Panc1 (cell line): ENCODE measurements at regions not wholly inside any gene's neighbourhood (a gene's known extent, or its start where the extent isn't known, plus 50 kb on each side); places are given as distances from the start of the nearest gene placed in this dataset.

Experiments
- POLR2AphosphoS5 ChIP-seq: IDR thresholded peaks from 2 replicates; pipeline ENCODE4 v1.6.1; 2012; ENCODE audit warnings: mild to moderate bottlenecking, low read depth, low read length, moderate library complexity
- TF ChIP-seq, protein P1 (sequence below): fragments of 450-650 bp; IDR thresholded peaks from 2 replicates; pipeline ENCODE4 v1.5.1; 2017; ENCODE audit warnings: mild to moderate bottlenecking

DNA sequence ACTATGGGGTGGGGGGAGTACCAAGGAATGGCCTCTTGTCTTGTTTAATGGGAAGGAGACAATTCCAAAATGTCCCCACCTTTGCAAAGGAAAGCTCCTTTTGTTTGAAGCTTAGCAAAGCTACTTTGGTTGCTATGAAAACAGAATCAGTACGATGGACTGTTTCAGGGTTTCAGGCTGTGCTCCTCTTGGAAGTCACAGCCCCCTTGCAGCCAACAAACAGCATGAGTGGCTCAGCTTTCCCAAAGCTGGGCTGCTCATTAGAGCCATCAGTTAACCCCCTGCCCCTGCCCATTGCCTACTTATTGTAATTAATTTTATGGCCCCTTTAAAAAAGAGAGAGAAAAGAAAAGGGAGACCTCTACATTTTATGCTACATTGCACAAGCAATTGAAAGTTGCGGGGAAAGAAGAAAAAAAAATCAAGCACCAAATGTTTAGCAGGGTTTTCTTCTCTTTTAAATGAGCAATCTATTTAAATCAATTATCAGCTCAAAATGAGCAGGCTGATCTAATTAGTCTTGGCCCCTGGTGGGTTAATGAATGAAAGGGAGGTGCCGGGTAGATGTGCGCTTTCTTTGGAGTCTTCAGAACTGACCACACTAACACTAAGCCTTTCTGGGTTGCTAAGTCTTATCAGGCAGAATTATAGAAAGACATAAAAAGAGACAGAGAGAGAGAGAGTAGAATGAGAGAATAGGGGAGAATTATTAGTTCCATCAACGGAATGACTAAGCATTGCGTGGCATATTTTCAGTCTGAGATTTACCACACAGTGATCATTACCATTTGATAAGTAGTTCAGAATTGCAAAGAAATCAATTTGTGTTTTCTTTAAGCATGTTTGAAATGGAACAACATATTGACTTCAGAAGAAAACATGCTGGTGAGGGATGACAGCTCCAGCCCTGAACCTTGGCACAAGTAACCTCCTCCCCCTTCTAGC is 284.9 kb downstream of the INSIG2 start:
- TF ChIP-seq POLR2AphosphoS5 = no peak
- TF ChIP-seq, protein P1, sequence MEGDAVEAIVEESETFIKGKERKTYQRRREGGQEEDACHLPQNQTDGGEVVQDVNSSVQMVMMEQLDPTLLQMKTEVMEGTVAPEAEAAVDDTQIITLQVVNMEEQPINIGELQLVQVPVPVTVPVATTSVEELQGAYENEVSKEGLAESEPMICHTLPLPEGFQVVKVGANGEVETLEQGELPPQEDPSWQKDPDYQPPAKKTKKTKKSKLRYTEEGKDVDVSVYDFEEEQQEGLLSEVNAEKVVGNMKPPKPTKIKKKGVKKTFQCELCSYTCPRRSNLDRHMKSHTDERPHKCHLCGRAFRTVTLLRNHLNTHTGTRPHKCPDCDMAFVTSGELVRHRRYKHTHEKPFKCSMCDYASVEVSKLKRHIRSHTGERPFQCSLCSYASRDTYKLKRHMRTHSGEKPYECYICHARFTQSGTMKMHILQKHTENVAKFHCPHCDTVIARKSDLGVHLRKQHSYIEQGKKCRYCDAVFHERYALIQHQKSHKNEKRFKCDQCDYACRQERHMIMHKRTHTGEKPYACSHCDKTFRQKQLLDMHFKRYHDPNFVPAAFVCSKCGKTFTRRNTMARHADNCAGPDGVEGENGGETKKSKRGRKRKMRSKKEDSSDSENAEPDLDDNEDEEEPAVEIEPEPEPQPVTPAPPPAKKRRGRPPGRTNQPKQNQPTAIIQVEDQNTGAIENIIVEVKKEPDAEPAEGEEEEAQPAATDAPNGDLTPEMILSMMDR = no peak
